Skeletal muscle cell (primary cell): ENCODE measurements at regions not wholly inside any gene's neighbourhood (a gene's known extent, or its start where the extent isn't known, plus 50 kb on each side); places are given as distances from the start of the nearest gene placed in this dataset.
"Not testable (repeated sequence)": the region's sequence is repeated elsewhere in the genome, so short reads cannot be mapped to it uniquely, and the experiment has no call there.

ENCODE experiments used
- DNase-seq: peaks from one replicate; pipeline ENCODE4 v3.0.0-alpha.2; 2010; ENCODE audit warnings: low read depth
- H3K4me3 ChIP-seq: 2 replicates; pipeline ENCODE4 v1.5.1; 2011; ENCODE audit warnings: low read depth, mild to moderate bottlenecking, control low read depth, low read length, moderate library complexity

- DNase-seq: no peak
- H3K4me3 ChIP-seq: no peak overlapping the region
Observed at GRCh38 chr5:92179651-92180050, 796.5 kb upstream of the ARRDC3 start.

DNA sequence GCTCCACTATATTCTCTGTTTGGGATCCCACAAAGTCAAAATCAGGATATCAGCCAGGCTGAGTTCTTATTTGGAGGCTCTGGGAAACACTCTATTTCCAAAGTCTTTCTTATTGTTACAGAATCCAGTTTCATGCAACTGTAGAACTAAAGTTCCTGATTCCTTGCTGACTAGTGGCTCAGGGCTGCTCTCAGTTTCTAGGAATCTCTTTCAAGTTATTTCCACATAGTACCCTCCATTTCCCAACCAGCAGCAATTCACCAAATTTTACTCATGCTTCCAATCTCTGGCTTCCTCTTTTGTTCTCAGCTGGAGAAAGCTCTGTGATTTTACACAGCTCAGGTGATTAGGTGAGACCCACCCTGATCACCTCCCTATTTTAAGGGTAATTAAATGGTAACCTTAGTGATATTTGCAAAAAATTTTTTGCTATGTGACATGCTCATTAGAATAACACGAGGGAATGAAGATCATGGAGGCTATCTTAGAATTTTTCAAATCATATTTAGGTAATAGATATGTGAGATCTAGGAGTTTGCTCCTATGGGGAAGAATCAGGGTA lies 794.9 kb upstream of the ARRDC3 start:
- no peak overlapping the region for H3K4me3 ChIP-seq
- DNase-seq: no peak

GRCh38 chr5:92163906-92164305 lies 780.8 kb upstream of the ARRDC3 start:
- no peak overlapping the region for H3K4me3 ChIP-seq
- no peak for DNase-seq

- no peak for DNase-seq
- no peak overlapping the region for H3K4me3 ChIP-seq
Observed at GRCh38 chr5:92147798-92148197, 764.7 kb upstream of the ARRDC3 start.

DNA sequence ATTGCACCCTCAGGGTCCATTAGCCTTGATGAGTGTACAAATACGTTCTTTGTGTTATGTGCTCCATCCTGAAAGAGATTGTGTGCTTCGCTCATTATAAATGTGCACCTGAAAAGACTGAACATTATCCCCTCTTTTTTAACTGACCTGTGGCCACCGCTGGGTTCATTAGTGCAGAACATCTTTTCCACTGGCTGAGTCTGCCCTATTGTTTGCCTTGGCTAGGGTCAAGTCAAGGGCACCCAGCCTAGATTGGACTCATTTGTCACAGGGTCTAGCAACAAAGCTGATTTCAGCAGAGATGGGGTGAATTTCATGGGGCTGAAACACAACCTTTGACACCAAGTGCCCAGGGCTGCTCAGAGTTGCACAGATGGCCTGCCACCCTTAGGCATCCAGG lies 764.1 kb upstream of the ARRDC3 start:
- DNase-seq: no peak
- H3K4me3 ChIP-seq: no peak overlapping the region

GRCh38 chr5:92145852-92146251 lies 762.7 kb upstream of the ARRDC3 start:
- DNase-seq: no peak
- H3K4me3 ChIP-seq: no peak overlapping the region

DNA sequence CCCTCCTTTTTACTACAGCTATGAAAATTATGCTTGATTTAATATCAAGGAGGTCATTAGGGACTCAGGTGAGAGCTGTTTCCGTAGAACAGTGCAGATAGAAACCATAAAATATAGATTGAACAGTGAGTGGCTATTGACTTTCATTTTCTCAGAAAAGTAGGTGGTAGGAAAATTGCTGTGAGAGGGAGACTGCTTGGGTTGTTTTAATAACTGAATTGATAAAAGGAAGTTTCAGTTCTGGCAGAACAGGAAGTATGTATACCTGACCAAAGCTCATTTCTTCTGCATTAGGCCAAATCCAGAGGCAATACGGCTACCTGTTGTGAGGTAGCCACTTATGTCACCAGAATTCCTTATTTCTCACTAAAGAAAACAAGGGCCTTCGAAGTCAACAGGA lies 761.7 kb upstream of the ARRDC3 start:
- no peak overlapping the region for H3K4me3 ChIP-seq
- no peak for DNase-seq

DNA sequence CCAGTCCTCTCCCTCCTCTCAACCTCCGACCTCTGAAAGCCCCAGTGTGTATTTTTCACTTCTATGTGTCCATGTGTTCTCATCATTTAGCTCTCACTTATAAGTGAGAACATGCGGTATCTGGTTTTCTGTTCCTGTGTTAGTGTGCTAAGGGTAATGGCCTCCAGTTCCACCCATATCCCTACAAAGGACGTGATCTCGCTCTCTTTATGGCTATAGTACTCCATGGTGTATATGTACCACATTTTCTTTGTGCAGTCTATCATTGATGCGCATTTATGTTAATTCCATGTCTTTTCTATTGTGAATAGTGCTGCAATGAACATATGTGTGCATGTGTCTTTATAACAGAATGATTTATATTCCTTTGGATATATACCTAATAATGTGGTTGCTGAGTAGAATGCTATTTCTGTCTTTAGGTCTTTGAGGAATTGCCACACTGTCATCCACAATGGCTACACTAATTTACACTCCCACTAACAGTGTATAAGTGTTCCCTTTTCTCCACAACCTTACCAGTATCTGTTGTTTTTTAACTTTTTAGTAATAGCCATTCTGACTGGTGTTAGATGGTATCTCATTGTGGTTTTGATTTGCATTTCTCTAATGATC lies 749.3 kb upstream of the ARRDC3 start:
- H3K4me3 ChIP-seq: not testable (repeated sequence)

DNA sequence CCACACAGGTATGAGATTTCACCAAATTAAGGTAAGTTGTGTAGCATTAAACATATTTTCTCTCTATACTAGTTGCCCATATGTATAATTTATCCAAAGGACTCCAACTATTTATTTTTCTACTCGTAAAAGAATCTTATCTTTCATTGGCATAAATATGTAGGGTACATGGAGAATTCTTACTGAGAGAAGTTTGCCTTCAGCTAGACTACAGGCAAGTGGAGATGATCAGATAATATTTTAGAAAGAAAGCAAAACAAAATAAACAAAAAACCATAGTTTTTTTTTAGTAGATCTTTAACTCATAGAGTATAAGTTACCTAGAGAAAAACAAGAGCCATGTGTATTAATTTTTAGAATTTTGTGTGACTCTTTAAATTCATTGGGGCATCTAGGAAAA lies 743.1 kb upstream of the ARRDC3 start:
- H3K4me3 ChIP-seq: no peak overlapping the region
- no peak for DNase-seq

More for the DNA sequence above, 749.3 kb upstream of the ARRDC3 start:
- not testable (repeated sequence) for DNase-seq

GRCh38 chr5:92119110-92119509 lies 736.0 kb upstream of the ARRDC3 start:
- DNase-seq: no peak
- H3K4me3 ChIP-seq: no peak overlapping the region

DNA sequence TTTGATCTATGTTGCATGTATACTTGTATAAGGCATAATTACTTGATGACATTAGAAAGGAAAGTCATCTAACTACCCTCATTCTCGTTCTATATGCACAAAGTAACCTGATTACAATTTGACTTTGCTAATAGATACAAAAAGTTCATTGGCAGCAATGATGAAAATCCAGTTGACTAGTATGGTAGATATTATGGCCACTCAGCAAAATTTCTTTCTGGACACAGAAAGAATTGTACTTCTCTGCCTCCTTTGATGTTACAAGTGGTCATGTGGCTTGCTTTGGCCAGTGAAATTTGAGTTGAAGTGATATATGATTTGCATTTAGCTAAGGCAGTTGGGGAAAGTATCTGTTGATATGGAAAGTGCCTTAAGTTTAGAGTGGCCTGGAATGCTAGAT lies 723.7 kb upstream of the ARRDC3 start:
- DNase-seq: no peak
- H3K4me3 ChIP-seq: no peak overlapping the region

DNA sequence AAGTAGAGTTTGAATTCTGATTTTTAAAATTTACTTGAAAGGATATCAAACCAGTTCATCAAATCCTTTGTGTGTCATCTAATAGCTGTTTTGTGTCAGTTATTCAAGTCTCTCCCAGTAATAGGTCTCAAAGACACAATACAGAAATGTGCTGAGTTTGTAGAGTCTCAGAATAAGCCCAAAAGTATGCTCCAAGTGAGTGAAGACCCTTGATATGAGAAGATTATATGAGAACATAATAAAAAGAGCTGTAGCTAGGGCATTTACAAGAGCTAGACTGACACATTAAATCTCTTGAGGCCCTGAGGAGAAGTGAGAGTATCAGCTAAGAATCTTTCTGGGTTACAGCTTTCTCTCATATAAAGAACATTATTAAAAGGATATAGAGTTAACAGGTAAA lies 721.0 kb upstream of the ARRDC3 start:
- no peak for DNase-seq
- H3K4me3 ChIP-seq: no peak overlapping the region

DNA sequence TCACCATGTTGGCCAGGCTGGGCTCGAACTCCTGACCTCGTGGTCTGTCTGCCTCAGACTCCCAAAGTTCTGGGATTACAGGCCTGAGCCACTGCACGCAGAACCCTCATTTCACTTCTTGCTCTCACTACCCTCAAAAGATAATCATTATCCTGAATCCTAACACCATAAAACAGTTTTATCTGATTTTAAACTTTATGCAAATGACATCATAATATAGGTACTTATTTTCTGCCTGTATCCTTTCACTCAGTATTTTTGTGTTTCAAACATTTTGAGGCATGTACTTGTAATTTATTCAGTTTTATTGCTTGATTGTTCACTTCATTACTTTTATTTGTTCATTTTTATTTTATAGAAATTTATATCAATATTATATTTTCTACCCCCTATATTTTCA lies 719.2 kb upstream of the ARRDC3 start:
- no peak overlapping the region for H3K4me3 ChIP-seq
- DNase-seq: no peak

DNA sequence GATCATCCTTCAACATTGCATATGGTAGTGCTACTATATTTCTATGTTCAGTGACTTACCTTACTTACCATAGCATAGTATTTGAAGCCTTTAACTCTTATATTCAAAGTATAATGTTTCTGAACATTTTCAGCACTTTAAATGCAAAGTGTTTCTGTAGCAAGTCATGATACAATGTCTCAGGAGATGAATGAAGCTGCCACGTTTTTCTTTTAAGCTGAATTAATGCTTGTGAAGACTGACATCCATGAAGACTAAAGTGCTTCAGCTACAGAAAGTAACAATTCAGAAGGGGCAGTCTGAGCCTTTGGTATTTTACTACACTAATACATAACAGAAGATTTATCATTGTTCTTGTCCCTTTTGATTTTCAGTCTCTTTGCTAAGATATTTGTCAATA lies 709.1 kb upstream of the ARRDC3 start:
- DNase-seq: no peak
- no peak overlapping the region for H3K4me3 ChIP-seq

GRCh38 chr5:92086059-92086811 lies 703.1 kb upstream of the ARRDC3 start:
- no peak overlapping the region for H3K4me3 ChIP-seq
- DNase-seq: no peak

DNA sequence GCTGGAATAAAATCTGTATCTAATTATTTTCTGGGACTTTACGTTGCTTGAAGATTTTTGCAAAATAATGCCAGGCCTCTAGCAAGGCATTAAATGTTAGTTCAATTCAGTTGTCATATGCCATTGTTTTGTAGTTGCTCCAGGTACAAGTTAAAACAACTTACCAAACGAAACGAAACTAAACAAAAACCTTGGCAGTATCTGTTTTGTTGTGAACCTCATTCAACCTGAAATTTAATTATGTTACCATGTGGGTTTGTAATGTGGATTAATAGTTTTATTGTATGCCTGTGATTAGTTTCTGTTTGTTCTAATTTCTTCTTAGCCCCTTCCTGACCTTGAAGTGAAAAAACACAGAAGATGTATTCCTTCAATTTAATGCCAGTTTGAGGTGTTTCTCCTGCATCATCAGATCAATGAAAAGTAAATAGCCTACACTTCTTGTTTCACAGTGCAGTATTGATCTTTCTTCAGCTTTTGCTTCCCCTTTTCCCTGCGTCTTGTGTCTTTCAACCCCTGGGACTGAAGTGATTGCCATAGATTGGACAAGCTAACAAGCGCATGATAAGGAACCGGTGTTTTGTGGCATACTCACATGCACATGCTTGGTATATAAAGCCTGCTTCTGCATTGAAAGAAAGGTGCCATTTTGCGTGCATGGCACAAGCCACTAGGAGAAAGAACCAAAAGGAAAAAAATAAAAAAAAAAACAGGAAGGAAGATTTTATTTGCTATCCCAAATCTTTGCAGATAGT lies 699.0 kb upstream of the ARRDC3 start:
- DNase-seq: no peak
- no peak overlapping the region for H3K4me3 ChIP-seq

- DNase-seq: no peak
- no peak overlapping the region for H3K4me3 ChIP-seq
Observed at GRCh38 chr5:92070786-92071185, 687.7 kb upstream of the ARRDC3 start.

DNA sequence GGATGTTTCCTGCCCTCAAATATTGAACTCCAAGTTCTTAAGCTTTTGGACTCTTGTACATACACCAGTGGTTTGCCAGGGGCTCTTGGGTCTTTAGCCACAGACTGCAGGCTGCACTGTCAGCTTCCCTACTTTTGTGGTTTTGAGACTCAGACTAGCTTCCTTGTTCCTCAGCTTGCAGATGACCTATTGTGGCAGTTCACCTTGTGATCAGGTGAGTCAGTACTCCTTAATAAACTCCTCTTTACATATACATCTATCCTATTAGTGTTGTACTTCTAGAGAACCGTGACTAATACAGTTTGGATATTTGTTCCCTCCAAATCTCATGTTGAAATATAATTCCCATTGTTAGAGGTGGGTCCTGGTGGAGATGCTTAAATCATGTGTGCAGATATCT lies 681.9 kb upstream of the ARRDC3 start:
- DNase-seq: no peak
- no peak overlapping the region for H3K4me3 ChIP-seq

GRCh38 chr5:92051741-92052140 lies 668.6 kb upstream of the ARRDC3 start:
- no peak overlapping the region for H3K4me3 ChIP-seq

GRCh38 chr5:92050970-92051369 lies 667.9 kb upstream of the ARRDC3 start:
- H3K4me3 ChIP-seq: no peak overlapping the region
- DNase-seq: no peak

More at GRCh38 chr5:92051741-92052140, 668.6 kb upstream of the ARRDC3 start:
- no peak for DNase-seq
